HepG2 (cell line): ENCODE measurements at regions not wholly inside any gene's neighbourhood (a gene's known extent, or its start where the extent isn't known, plus 50 kb on each side); places are given as distances from the start of the nearest gene placed in this dataset.

ENCODE experiments used
- ATAC-seq: fragments of 200-7000 bp; cut with Tn5 transposase; 3 replicates; pipeline ENCODE4 v1.9.1; 2020; ENCODE audit warnings: mild to moderate bottlenecking, moderate library complexity
- BruUV-seq: library from RNA; stranded (reverse); fragments of 400-500 nt; replicated peaks from 2 replicates; lab custom pipeline; 2021; lab: Mats Ljungman, UMichigan
- CTCF ChIA-PET: fragments of 300-600 bp; formaldehyde crosslinking; extraction: SDS; loops from one replicate; lab custom pipeline; 2021; ENCODE audit warnings: low total read pairs, inconsistent platforms, low intra/inter-chr PET ratio; lab: Yijun Ruan, JAX
- POLR2A ChIA-PET: fragments of 350-600 bp; sonication (Branson Sonifier 250); formaldehyde crosslinking; loops from one replicate; lab custom pipeline; 2020; ENCODE audit warnings: antibody characterized with exemption, inconsistent platforms; lab: Yijun Ruan, JAX
- DNase-seq: peaks from one replicate; pipeline ENCODE4 v3.0.0-alpha.2; 2015; ENCODE audit warnings: low spot score
- FAIRE-seq: peaks from 3 replicates; lab custom pipeline; 2011; peaks lifted over from hg19 to GRCh38; lab: Jason Lieb, UNC
- H2AFZ ChIP-seq: one replicate; pipeline ENCODE4 v1.6.1; 2011; ENCODE audit warnings: low read length, inconsistent platforms
- H3K27ac ChIP-seq: fragments of 300-600 bp; 3 replicates; pipeline ENCODE4 v1.8.0; 2011; ENCODE audit warnings: mixed run types, mild to moderate bottlenecking, mixed read lengths, low read length, inconsistent platforms; ENCODE audit not compliant: insufficient read depth; ENCODE audit errors: extremely low read length
- H3K27me3 ChIP-seq, 2 experiments: fragments of 200-600 bp in 1 of 2; 2 replicates in 1 of 2; 3 replicates in 1 of 2; pipeline versions ENCODE4 v1.6.0 to v1.8.0; 2011; ENCODE audit warnings: low read length in 2 of 2, mild to moderate bottlenecking in 2 of 2, moderate library complexity in 2 of 2, inconsistent platforms in 1 of 2; ENCODE audit not compliant: insufficient read depth in 2 of 2, control insufficient read depth in 1 of 2
- H3K36me3 ChIP-seq, 2 experiments: fragments of 200-600 bp in 1 of 2; replicated peaks in 1 of 2; 2 replicates in 1 of 2; 3 replicates in 1 of 2; pipeline versions ENCODE4 v1.5.1 to v1.8.0; 2011; ENCODE audit warnings: low read length in 2 of 2, inconsistent platforms in 1 of 2; ENCODE audit not compliant: insufficient read depth in 2 of 2, control insufficient read depth in 1 of 2
- H3K4me1 ChIP-seq: 2 replicates; pipeline ENCODE4 v1.5.1; 2012; ENCODE audit warnings: low read length, inconsistent platforms; ENCODE audit not compliant: insufficient read depth
- H3K4me2 ChIP-seq: 2 replicates; pipeline ENCODE4 v1.6.0; 2011; ENCODE audit warnings: low read depth, low read length, inconsistent platforms
- H3K4me3 ChIP-seq, 3 experiments: fragments of 200-600 bp in 1 of 3; sonication (generic), shearing (Covaris generic) in 1 of 3; replicated peaks in 1 of 3; 2 replicates each; pipeline ENCODE4 v1.5.1; 2011 to 2016; ENCODE audit warnings: low read length in 3 of 3, inconsistent platforms in 2 of 3, low read depth in 2 of 3, mild to moderate bottlenecking in 2 of 3, control low read depth in 1 of 3, mixed read lengths in 1 of 3; ENCODE audit not compliant: insufficient read depth in 1 of 3
- H3K79me2 ChIP-seq: one replicate; pipeline ENCODE4 v1.6.1; 2011; ENCODE audit warnings: low read length, inconsistent platforms; ENCODE audit not compliant: insufficient read depth
- H3K9ac ChIP-seq: 2 replicates; pipeline ENCODE4 v1.6.0; 2011; ENCODE audit warnings: mild to moderate bottlenecking, low read depth, low read length, inconsistent platforms; ENCODE audit not compliant: insufficient read depth
- H3K9me3 ChIP-seq: 2 replicates; pipeline ENCODE4 v1.5.1; 2012; ENCODE audit warnings: mild to moderate bottlenecking, low read length
- H4K20me1 ChIP-seq: 2 replicates; pipeline ENCODE4 v1.6.0; 2011; ENCODE audit warnings: inconsistent platforms, mild to moderate bottlenecking, low read length, moderate library complexity; ENCODE audit not compliant: insufficient read depth
- AGO1 ChIP-seq: fragments of 200-400 bp; formaldehyde crosslinking; IDR thresholded peaks from 2 replicates; pipeline ENCODE4 v1.6.1; 2017; ENCODE audit warnings: mild to moderate bottlenecking, low read depth, low read length, moderate library complexity; ENCODE audit not compliant: poor library complexity, severe bottlenecking
- DR1 ChIP-seq: sonication (generic); formaldehyde crosslinking; IDR thresholded peaks from 2 replicates; pipeline ENCODE4 v1.8.0; 2021; ENCODE audit warnings: mild to moderate bottlenecking, missing genetic modification reagents, inconsistent platforms
- FOXA1 ChIP-seq, 2 experiments: fragments of 450-650 bp in 1 of 2; sonication (generic) in 1 of 2; formaldehyde crosslinking in 1 of 2; IDR thresholded peaks; 2 replicates each; pipeline versions ENCODE4 v1.4.0 to v1.6.1; 2016 to 2020; ENCODE audit warnings: missing genetic modification reagents in 1 of 2
- ISX ChIP-seq: sonication (generic); formaldehyde crosslinking; conservative IDR thresholded peaks from 2 replicates; pipeline ENCODE4 v1.5.0; 2020; ENCODE audit warnings: missing genetic modification reagents
- JUNB ChIP-seq: sonication (generic); formaldehyde crosslinking; IDR thresholded peaks from 2 replicates; pipeline ENCODE4 v1.8.0; 2022; ENCODE audit warnings: missing genetic modification reagents, mild to moderate bottlenecking, borderline replicate concordance
- MAFF ChIP-seq: IDR thresholded peaks from 2 replicates; pipeline ENCODE4 v1.6.1; 2011; ENCODE audit warnings: low read depth, low read length, improper control_type of control experiment
- MTA1 ChIP-seq: sonication (generic); formaldehyde crosslinking; IDR thresholded peaks from 2 replicates; pipeline ENCODE4 v1.4.0; 2020; ENCODE audit warnings: missing genetic modification reagents, mild to moderate bottlenecking, borderline replicate concordance
- ONECUT2 ChIP-seq: sonication (generic); formaldehyde crosslinking; IDR thresholded peaks from 2 replicates; pipeline ENCODE4 v1.4.0; 2020; ENCODE audit warnings: missing genetic modification reagents
- PAWR ChIP-seq: sonication (generic); formaldehyde crosslinking; IDR thresholded peaks from 2 replicates; pipeline ENCODE4 v1.4.0; 2020; ENCODE audit warnings: missing genetic modification reagents, mild to moderate bottlenecking, borderline replicate concordance
- ZC3H13 ChIP-seq: sonication (generic); formaldehyde crosslinking; IDR thresholded peaks from 2 replicates; pipeline ENCODE4 v1.8.1; 2023; ENCODE audit warnings: mild to moderate bottlenecking, missing genetic modification reagents, moderate library complexity
- ZNF143 ChIP-seq: sonication (generic); formaldehyde crosslinking; IDR thresholded peaks from 2 replicates; pipeline ENCODE4 v1.4.0; 2020; ENCODE audit warnings: missing genetic modification reagents
- ZNF367 ChIP-seq: sonication (generic); formaldehyde crosslinking; IDR thresholded peaks from 2 replicates; pipeline ENCODE4 v1.4.0; 2020; ENCODE audit warnings: missing genetic modification reagents, borderline replicate concordance
- ZNF747 ChIP-seq: sonication (generic); formaldehyde crosslinking; IDR thresholded peaks from 2 replicates; pipeline ENCODE4 v1.8.1; 2023; ENCODE audit warnings: missing genetic modification reagents, mild to moderate bottlenecking, borderline replicate concordance
- ZSCAN22 ChIP-seq: sonication (generic); formaldehyde crosslinking; IDR thresholded peaks from 2 replicates; pipeline ENCODE4 v1.4.0; 2020; ENCODE audit warnings: mild to moderate bottlenecking, missing genetic modification reagents
- WGBS: methylation state at CpG from one replicate; pipeline ENCODE4 v1.1.6; 2017; ENCODE audit warnings: low lambda C conversion rate; 5-methylcytosine and 5-hydroxymethylcytosine counted together
- in situ Hi-C: cut with HindIII; loops from 2 replicates; pipeline ENCODE4 v1.10.0; 2017; ENCODE audit warnings: low pct_unique_long_range_greater_than_20kb; ENCODE audit not compliant: extremely low pct_ligation_motif_present
- intact Hi-C: fragments of 100-400 bp; cut with micrococcal nuclease; formaldehyde crosslinking; loops from one replicate; pipeline ENCODE4 v1.10.0; 2022; ENCODE audit not compliant: unreplicated experiment
- TF ChIP-seq, protein P1 (sequence below): fragments of 450-650 bp; IDR thresholded peaks from 2 replicates; pipeline ENCODE4 v1.6.1; 2017; ENCODE audit warnings: mild to moderate bottlenecking
- TF ChIP-seq, protein P2 (sequence below): IDR thresholded peaks from 2 replicates; pipeline ENCODE4 v1.6.1; 2016; ENCODE audit warnings: missing compliant biosample characterization, missing genetic modification reagents, borderline replicate concordance

DNA sequence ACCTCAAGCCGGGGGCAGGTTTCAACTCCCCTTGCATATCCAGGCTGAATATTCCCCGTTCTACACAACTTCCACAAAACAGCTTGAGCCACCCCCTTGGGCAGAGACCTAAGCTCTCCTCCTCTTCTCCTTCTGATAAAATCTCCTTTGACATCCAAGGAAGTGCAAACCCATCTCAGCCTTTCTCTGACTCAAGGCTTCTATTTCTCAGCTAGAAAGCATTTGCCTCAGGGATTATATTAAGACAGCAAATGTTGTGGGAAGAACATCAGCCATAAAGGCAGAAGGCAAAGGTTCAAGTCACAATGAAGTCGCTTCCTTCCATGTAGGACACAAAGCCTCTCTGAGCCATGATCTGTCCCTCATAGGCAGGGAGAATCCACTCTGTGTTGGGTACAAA, 386.6 kb upstream of the ARID1B start:
- POLR2A ChIA-PET, result no interaction called here
- TF ChIP-seq MTA1 (CRISPR knock-in tag), result no peak
- TF ChIP-seq, protein P1, sequence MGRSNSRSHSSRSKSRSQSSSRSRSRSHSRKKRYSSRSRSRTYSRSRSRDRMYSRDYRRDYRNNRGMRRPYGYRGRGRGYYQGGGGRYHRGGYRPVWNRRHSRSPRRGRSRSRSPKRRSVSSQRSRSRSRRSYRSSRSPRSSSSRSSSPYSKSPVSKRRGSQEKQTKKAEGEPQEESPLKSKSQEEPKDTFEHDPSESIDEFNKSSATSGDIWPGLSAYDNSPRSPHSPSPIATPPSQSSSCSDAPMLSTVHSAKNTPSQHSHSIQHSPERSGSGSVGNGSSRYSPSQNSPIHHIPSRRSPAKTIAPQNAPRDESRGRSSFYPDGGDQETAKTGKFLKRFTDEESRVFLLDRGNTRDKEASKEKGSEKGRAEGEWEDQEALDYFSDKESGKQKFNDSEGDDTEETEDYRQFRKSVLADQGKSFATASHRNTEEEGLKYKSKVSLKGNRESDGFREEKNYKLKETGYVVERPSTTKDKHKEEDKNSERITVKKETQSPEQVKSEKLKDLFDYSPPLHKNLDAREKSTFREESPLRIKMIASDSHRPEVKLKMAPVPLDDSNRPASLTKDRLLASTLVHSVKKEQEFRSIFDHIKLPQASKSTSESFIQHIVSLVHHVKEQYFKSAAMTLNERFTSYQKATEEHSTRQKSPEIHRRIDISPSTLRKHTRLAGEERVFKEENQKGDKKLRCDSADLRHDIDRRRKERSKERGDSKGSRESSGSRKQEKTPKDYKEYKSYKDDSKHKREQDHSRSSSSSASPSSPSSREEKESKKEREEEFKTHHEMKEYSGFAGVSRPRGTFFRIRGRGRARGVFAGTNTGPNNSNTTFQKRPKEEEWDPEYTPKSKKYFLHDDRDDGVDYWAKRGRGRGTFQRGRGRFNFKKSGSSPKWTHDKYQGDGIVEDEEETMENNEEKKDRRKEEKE, result no peak
- TF ChIP-seq, all 625 proteins: peak for 0

DNA sequence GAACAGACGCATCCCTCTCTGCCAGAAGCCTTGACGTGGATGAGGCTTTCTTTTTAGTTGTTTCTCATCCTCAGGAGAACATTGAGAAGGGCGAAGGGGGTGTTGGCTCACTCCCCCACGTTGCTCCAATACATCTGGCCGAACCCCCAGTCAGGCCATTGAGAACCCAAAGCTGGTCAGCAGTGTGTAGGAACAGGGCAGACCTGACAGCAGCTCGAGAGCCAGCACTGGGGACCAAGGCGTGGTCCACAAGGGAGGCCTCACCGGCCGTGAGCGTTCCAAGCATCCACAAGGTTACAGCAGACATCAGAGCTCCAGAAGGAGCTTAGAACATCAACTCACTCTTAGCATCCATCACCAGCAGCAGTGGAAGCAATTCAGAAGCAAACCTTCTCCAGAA, 387.9 kb upstream of the ARID1B start:
- Histone ChIP-seq H3K27ac (no peak overlapping the region), H3K4me3 (no peak overlapping the region), H3K9me3 (no peaks in the 10 kb centered on the region), H2AFZ (no peak overlapping the region), H3K79me2 (no peaks in the 10 kb centered on the region), H3K36me3 (no peaks in the 10 kb centered on the region), H3K4me1 (no peaks in the 10 kb centered on the region), H3K9ac (no peak overlapping the region), H3K4me2 (no peak overlapping the region), H4K20me1 (no peaks in the 10 kb centered on the region), H3K27me3 (peaks cover 0 to 40% of the 10 kb centered on the region in 2 experiments; a peak in 4 of 5 replicates)
- no peak for ATAC-seq
- ChIA-PET CTCF (no interaction called here), POLR2A (no interaction called here)
- DNase-seq, result no peak
- no TSS peak for BruUV-seq
- intact Hi-C loops, result no loop called here
- 10% methylated on average over 8 of the region's 10 CpGs for WGBS
- in situ Hi-C loops, result no loop called here
- FAIRE-seq, result no peak
- no peak for TF ChIP-seq ZNF367 (CRISPR knock-in tag)
- TF ChIP-seq JUNB (CRISPR knock-in tag), result no peak
- TF ChIP-seq, protein P2, sequence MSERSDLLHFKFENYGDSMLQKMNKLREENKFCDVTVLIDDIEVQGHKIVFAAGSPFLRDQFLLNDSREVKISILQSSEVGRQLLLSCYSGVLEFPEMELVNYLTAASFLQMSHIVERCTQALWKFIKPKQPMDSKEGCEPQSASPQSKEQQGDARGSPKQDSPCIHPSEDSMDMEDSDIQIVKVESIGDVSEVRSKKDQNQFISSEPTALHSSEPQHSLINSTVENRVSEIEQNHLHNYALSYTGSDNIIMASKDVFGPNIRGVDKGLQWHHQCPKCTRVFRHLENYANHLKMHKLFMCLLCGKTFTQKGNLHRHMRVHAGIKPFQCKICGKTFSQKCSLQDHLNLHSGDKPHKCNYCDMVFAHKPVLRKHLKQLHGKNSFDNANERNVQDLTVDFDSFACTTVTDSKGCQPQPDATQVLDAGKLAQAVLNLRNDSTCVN (CRISPR knock-in tag), result no peak
- no peak for TF ChIP-seq ZC3H13 (CRISPR knock-in tag)
- no peak for TF ChIP-seq AGO1
- no peak for TF ChIP-seq MAFF
- TF ChIP-seq ONECUT2, result no peak
- no peak for TF ChIP-seq PAWR
- no peak for TF ChIP-seq ISX
- no peak for TF ChIP-seq ZNF143 (CRISPR knock-in tag)
- no peak for TF ChIP-seq DR1 (CRISPR knock-in tag)
- no peak for TF ChIP-seq ZNF747 (CRISPR knock-in tag)
- no peak for TF ChIP-seq FOXA1 (IDR thresholded peaks at IDR 0.05)
- no peak for TF ChIP-seq FOXA1 (CRISPR knock-in tag; IDR thresholded peaks at IDR 0.05)
- TF ChIP-seq ZSCAN22 (CRISPR knock-in tag), result no peak

More for the DNA sequence above, 386.6 kb upstream of the ARID1B start:
- no peaks in the 10 kb centered on the region for H3K79me2 ChIP-seq
- BruUV-seq, result no TSS peak
- WGBS, result 5% methylated on average over 3 of the region's 3 CpGs
- no peaks in the 10 kb centered on the region for H4K20me1 ChIP-seq
- FAIRE-seq (no peak), ATAC-seq (no peak), DNase-seq (no peak)
- no peak overlapping the region for H3K27ac ChIP-seq
- H3K36me3 ChIP-seq, result no peaks in the 10 kb centered on the region
- no peak overlapping the region for H3K9ac ChIP-seq
- in situ Hi-C loops (no loop called here), intact Hi-C loops (no loop called here)
- no peak overlapping the region for H3K4me3 ChIP-seq
- H3K4me2 ChIP-seq, result no peak overlapping the region
- no peaks in the 10 kb centered on the region for H3K9me3 ChIP-seq
- peaks cover 0 to 47% of the 10 kb centered on the region in 2 experiments; a peak in 4 of 5 replicates for H3K27me3 ChIP-seq
- no peaks in the 10 kb centered on the region for H3K4me1 ChIP-seq
- CTCF ChIA-PET, result no interaction called here
- no peak overlapping the region for H2AFZ ChIP-seq
